GM12874 (cell line): ENCODE measurements at regions not wholly inside any gene's neighbourhood (a gene's known extent, or its start where the extent isn't known, plus 50 kb on each side); places are given as distances from the start of the nearest gene placed in this dataset.
A peak's percentile ranks its signal among the peaks of the same experiment; 100 is the strongest.

Source experiments
- CTCF ChIP-seq: IDR thresholded peaks from 2 replicates; pipeline ENCODE4 v1.5.1; 2011; ENCODE audit warnings: low read depth, mild to moderate bottlenecking, control low read depth, low read length, moderate library complexity; ENCODE audit not compliant: insufficient read depth

- no peak for TF ChIP-seq CTCF
Measured at GRCh38 chr20:6533761-6534479, 233.6 kb upstream of the BMP2 start.

GRCh38 chr20:6533351-6533750 lies 234.1 kb upstream of the BMP2 start:
- no peak for TF ChIP-seq CTCF

- TF ChIP-seq CTCF, result no peak
Measured at GRCh38 chr20:6530779-6531315, 236.6 kb upstream of the BMP2 start.

GRCh38 chr20:6530254-6530653 lies 237.2 kb upstream of the BMP2 start:
- no peak for TF ChIP-seq CTCF

GRCh38 chr20:6525447-6526303 lies 241.8 kb upstream of the BMP2 start:
- TF ChIP-seq CTCF, result 0 out of 2 replicates have a peak, but pooled peaks have one; percentile 25

- no peak for TF ChIP-seq CTCF
Measured at GRCh38 chr20:6524305-6524704, 243.2 kb upstream of the BMP2 start.

GRCh38 chr20:6519556-6519955 lies 247.9 kb upstream of the BMP2 start:
- no peak for TF ChIP-seq CTCF
